ENCODE measurements at regions not wholly inside any gene's neighbourhood (a gene's known extent, or its start where the extent isn't known, plus 50 kb on each side); places are given as distances from the start of the nearest gene placed in this dataset.
A peak's percentile ranks its signal among the peaks of the same experiment; 100 is the strongest.

GRCh38 chr3:168981396-168981795 is 682.1 kb downstream of the MECOM start:
- no peak for DNase-seq (ENCODE audit: low spot score)
- H3K27ac Mint-ChIP-seq (ENCODE audit: unreplicated experiment) = no peak overlapping the region
- H3K4me3 Mint-ChIP-seq (ENCODE audit: unreplicated experiment) = no peak overlapping the region
- H3K4me1 Mint-ChIP-seq (ENCODE audit: low read depth) = peaks cover 12% of the 10 kb centered on the region
- no peaks in the 10 kb centered on the region for H3K27me3 Mint-ChIP-seq (ENCODE audit: low read depth)
- H3K9me3 Mint-ChIP-seq (ENCODE audit: low read depth) = no peaks in the 10 kb centered on the region
- no peaks in the 10 kb centered on the region for H3K36me3 Mint-ChIP-seq (ENCODE audit: low read depth)
- no peak for TF ChIP-seq CTCF (IDR thresholded peaks at IDR 0.05)

DNA sequence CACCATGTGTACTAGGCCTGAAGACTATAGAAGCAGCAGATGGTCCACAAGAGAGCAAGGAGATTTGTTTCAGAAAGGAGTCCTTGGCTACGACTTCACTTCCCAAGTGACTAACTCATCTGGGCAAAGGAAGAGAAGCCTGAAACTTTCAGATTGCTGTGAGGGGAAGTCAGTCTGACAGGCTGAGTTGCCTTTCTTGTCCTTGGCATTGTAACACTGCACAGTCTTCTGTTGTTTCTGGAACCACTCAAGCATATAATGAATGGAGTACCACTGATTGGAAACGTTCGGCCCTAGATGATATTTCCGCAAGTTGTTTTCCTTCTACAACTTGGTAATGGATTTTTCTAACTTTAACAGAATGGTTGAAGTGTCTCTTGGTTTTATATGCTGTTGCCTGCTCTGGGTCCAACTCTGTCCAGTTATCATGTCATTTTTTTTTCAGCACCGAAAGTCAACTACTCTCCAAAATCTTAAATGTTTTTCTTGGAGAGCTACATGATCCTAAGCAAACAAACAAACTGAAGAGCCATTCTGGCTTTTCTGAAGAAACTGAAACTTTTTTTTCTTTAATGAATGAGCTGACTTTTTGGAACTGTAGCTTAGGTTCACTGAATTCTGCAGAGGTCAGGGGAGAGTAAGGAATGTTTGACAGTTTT is 685.7 kb downstream of the MECOM start:
- Mint-ChIP-seq H3K36me3 (ENCODE audit: low read depth) (no peaks in the 10 kb centered on the region), H3K27ac (ENCODE audit: unreplicated experiment) (peak overlapping the region; percentile 4), H3K27me3 (ENCODE audit: low read depth) (no peaks in the 10 kb centered on the region), H3K4me3 (ENCODE audit: unreplicated experiment) (no peak overlapping the region), H3K4me1 (ENCODE audit: low read depth) (peaks cover 29% of the 10 kb centered on the region), H3K9me3 (ENCODE audit: low read depth) (no peaks in the 10 kb centered on the region)
- no peak for TF ChIP-seq CTCF (IDR thresholded peaks at IDR 0.05)
- DNase-seq (ENCODE audit: low spot score) = no peak

GRCh38 chr3:168976969-168977368 is 686.5 kb downstream of the MECOM start:
- H3K9me3 Mint-ChIP-seq (ENCODE audit: low read depth) = no peaks in the 10 kb centered on the region
- no peak for DNase-seq (ENCODE audit: low spot score)
- H3K27ac Mint-ChIP-seq (ENCODE audit: unreplicated experiment) = no peak overlapping the region
- H3K4me3 Mint-ChIP-seq (ENCODE audit: unreplicated experiment) = no peak overlapping the region
- H3K4me1 Mint-ChIP-seq (ENCODE audit: low read depth) = peaks cover 29% of the 10 kb centered on the region
- no peaks in the 10 kb centered on the region for H3K27me3 Mint-ChIP-seq (ENCODE audit: low read depth)
- no peak for TF ChIP-seq CTCF (IDR thresholded peaks at IDR 0.05)
- H3K36me3 Mint-ChIP-seq (ENCODE audit: low read depth) = no peaks in the 10 kb centered on the region

DNA sequence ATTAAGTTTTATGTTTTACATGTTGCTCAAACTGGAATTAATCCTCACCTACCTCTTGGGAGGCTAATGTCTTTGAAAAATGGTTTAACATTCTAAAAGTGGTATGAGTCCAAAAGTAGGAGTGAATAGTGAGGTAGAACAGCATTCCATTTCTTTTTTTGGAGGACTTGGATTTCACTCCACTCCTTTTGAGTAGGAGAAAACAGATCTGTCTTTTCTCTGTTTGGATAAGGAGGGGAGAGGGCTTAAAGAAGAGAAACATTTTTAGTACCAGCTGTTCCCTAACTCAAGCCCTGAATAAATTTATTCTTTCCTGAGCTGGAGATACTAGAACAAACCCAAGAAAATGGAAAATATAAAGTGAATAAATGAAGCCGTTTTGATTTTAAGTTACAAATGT is 687.9 kb downstream of the MECOM start:
- Mint-ChIP-seq H3K27me3 (ENCODE audit: low read depth) (no peaks in the 10 kb centered on the region), H3K27ac (ENCODE audit: unreplicated experiment) (peak overlapping the region; percentile 42), H3K4me1 (ENCODE audit: low read depth) (peaks cover 29% of the 10 kb centered on the region), H3K36me3 (ENCODE audit: low read depth) (no peaks in the 10 kb centered on the region), H3K4me3 (ENCODE audit: unreplicated experiment) (no peak overlapping the region), H3K9me3 (ENCODE audit: low read depth) (no peaks in the 10 kb centered on the region)
- no peak for DNase-seq (ENCODE audit: low spot score)
- no peak for TF ChIP-seq CTCF (IDR thresholded peaks at IDR 0.05)

GRCh38 chr3:168974617-168975403 is 688.7 kb downstream of the MECOM start:
- no peak for TF ChIP-seq CTCF (IDR thresholded peaks at IDR 0.05)
- Mint-ChIP-seq H3K27ac (ENCODE audit: unreplicated experiment) (no peak overlapping the region), H3K9me3 (ENCODE audit: low read depth) (no peaks in the 10 kb centered on the region), H3K36me3 (ENCODE audit: low read depth) (no peaks in the 10 kb centered on the region), H3K4me3 (ENCODE audit: unreplicated experiment) (no peak overlapping the region), H3K4me1 (ENCODE audit: low read depth) (peaks cover 29% of the 10 kb centered on the region), H3K27me3 (ENCODE audit: low read depth) (no peaks in the 10 kb centered on the region)
- DNase-seq (ENCODE audit: low spot score) = no peak
